ENCODE measurements at regions not wholly inside any gene's neighbourhood (a gene's known extent, or its start where the extent isn't known, plus 50 kb on each side); places are given as distances from the start of the nearest gene placed in this dataset.
"Not testable (repeated sequence)": the region's sequence is repeated elsewhere in the genome, so short reads cannot be mapped to it uniquely, and the experiment has no call there.

- DNase-seq: no peak
These were observed 102.9 kb upstream of the FSCB start for GRCh38 chr14:44609876-44610510.

GRCh38 chr14:44609201-44609600, 102.1 kb upstream of the FSCB start:
- DNase-seq: no peak

- DNase-seq: no peak
These were observed 100.6 kb upstream of the FSCB start for GRCh38 chr14:44607701-44608100.

GRCh38 chr14:44606576-44606975, 99.5 kb upstream of the FSCB start:
- no peak for DNase-seq

- DNase-seq: not testable (repeated sequence)
These were observed 94.2 kb upstream of the FSCB start for GRCh38 chr14:44601266-44601665.

GRCh38 chr14:44589180-44589579, 82.1 kb upstream of the FSCB start:
- DNase-seq: no peak

- no peak for DNase-seq
These were observed 79.8 kb upstream of the FSCB start for GRCh38 chr14:44586910-44587309.

GRCh38 chr14:44576356-44576755, 69.3 kb upstream of the FSCB start:
- DNase-seq: no peak

GRCh38 chr14:44567997-44568396, 60.9 kb upstream of the FSCB start:
- no peak for DNase-seq

- DNase-seq: no peak
These were observed 58.9 kb upstream of the FSCB start for GRCh38 chr14:44565968-44566367.

GRCh38 chr14:44564908-44565307, 57.8 kb upstream of the FSCB start:
- no peak for DNase-seq

Measured in NCI-H1048 (cell line).